ENCODE measurements at regions not wholly inside any gene's neighbourhood (a gene's known extent, or its start where the extent isn't known, plus 50 kb on each side); places are given as distances from the start of the nearest gene placed in this dataset.

DNA sequence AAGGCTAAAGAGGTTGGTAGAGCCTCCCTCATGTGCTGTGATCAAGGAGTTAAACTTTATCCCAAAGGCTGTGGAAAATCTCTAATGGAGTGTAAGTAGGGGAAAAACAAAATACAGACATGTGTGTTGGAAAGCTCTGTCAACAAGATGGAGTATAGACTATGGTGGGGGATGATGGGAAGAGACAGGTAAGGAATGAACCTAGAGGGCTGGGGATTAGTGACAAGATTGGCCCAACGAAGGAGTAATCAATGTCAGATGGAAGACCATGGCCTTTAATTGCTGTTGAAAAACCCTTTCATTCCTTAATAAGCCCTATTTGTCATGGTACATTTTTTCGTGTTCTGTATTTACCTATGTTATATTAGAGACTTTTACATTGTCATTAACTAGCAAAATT, 278.6 kb downstream of the SQOR start:
- no peak overlapping the region for H2BK5ac ChIP-seq (ENCODE audit: low read depth, low read length)
- DNase-seq (ENCODE audit: low read depth in 1 of 2, low spot score in 2 of 2) (no peak), FAIRE-seq (no peak)
- no peak overlapping the region for H4K5ac ChIP-seq (ENCODE audit: insufficient read length, low read depth, low read length)
- no peak overlapping the region for H3K14ac ChIP-seq (ENCODE audit: insufficient read length)
- TF ChIP-seq BACH1 (IDR thresholded peaks at IDR 0.05; ENCODE audit: low read length) (no peak), JUND (IDR thresholded peaks at IDR 0.05; ENCODE audit: low read length) (no peak), KDM1A (IDR thresholded peaks at IDR 0.05; ENCODE audit: borderline replicate concordance, low read length) (no peak), KDM4A (IDR thresholded peaks at IDR 0.05; ENCODE audit: low read depth, low read length, severe bottlenecking) (no peak)
- H3K79me1 ChIP-seq (ENCODE audit: low read depth, low read length) = no peaks in the 10 kb centered on the region
- no peaks in the 10 kb centered on the region for H3K4me1 ChIP-seq (replicated peaks in 1 of 4; ENCODE audit: control insufficient read depth in 3 of 4, insufficient read depth in 4 of 4, low read length in 3 of 4)
- H3K27ac ChIP-seq (ENCODE audit: low read depth, low read length) = no peak overlapping the region
- H3K9me3 ChIP-seq (ENCODE audit: insufficient read depth in 2 of 2, low read depth in 1 of 2, low read length in 1 of 2) = no peaks in the 10 kb centered on the region
- H3K27me3 ChIP-seq (replicated peaks in 1 of 4; ENCODE audit: control insufficient read depth in 3 of 4, extremely low read depth in 1 of 4, insufficient read depth in 3 of 4, low read length in 3 of 4) = no peaks in the 10 kb centered on the region
- H2BK120ac ChIP-seq (replicated peaks; ENCODE audit: low read depth, low read length) = no peak overlapping the region
- H3K36me3 ChIP-seq (ENCODE audit: control insufficient read depth in 2 of 4, insufficient read depth in 4 of 4, low read length in 3 of 4) = no peaks in the 10 kb centered on the region
- no peak overlapping the region for H2BK15ac ChIP-seq (ENCODE audit: low read length)
- H3K9ac ChIP-seq (replicated peaks in 1 of 4; ENCODE audit: extremely low read depth in 1 of 4, low read depth in 3 of 4, low read length in 3 of 4) = no peak overlapping the region
- H3K4ac ChIP-seq (replicated peaks; ENCODE audit: insufficient read length, low read depth, low read length) = no peak overlapping the region
- no peak overlapping the region for H2AK5ac ChIP-seq (ENCODE audit: low read depth, low read length)
- CTCF ChIA-PET (ENCODE audit: partially characterized antibody) = no interaction called here
- H3K4me2 ChIP-seq (ENCODE audit: insufficient read depth in 1 of 2, low read depth in 2 of 2, low read length in 2 of 2) = no peak overlapping the region
- H3K23me2 ChIP-seq (ENCODE audit: low read depth, low read length) = no peaks in the 10 kb centered on the region
- no peak overlapping the region for H2BK12ac ChIP-seq (ENCODE audit: low read depth, low read length)
- POLR2A ChIA-PET (ENCODE audit: partially characterized antibody) = no interaction called here
- H4K20me1 ChIP-seq (replicated peaks in 1 of 2; ENCODE audit: control insufficient read depth in 1 of 2, insufficient read depth in 2 of 2, low read length in 2 of 2) = no peaks in the 10 kb centered on the region
- no peak overlapping the region for H3K56ac ChIP-seq (replicated peaks; ENCODE audit: insufficient read length, low read depth, low read length)
- no peak overlapping the region for H4K8ac ChIP-seq (ENCODE audit: extremely low read depth, insufficient read depth, low read length)
- WGBS, 2 experiments (ENCODE audit: extremely low coverage in 1 of 2, insufficient coverage in 1 of 2, insufficient read length in 1 of 2, insufficient replicate concordance in 2 of 2, low coverage in 1 of 2, low lambda C conversion rate in 2 of 2, missing lambda C conversion rate in 1 of 2) = 76% methylated on average over 2 of the region's 2 CpGs; no CpG with 5 or more reads in 1 of the 2 experiments
- no peak overlapping the region for H3K4me3 ChIP-seq (ENCODE audit: extremely low read depth in 1 of 4, insufficient read depth in 2 of 4, low read depth in 3 of 4, low read length in 4 of 4)
- no peak overlapping the region for H3K23ac ChIP-seq (ENCODE audit: insufficient read length)
- H2AFZ ChIP-seq (ENCODE audit: low read length) = no peak overlapping the region
- no peaks in the 10 kb centered on the region for H3K79me2 ChIP-seq (ENCODE audit: control insufficient read depth in 1 of 2, insufficient read depth in 2 of 2, low read length in 2 of 2)
- no peak overlapping the region for H3K18ac ChIP-seq (ENCODE audit: extremely low read depth, low read length)
- H4K91ac ChIP-seq (replicated peaks; ENCODE audit: insufficient read length, low read length) = no peak overlapping the region
- no peak overlapping the region for H2BK20ac ChIP-seq (ENCODE audit: low read length)

All from H1 (cell line).